Heart left ventricle (tissue), 13 donors: ENCODE measurements at regions not wholly inside any gene's neighbourhood (a gene's known extent, or its start where the extent isn't known, plus 50 kb on each side); places are given as distances from the start of the nearest gene placed in this dataset.

Experiments used
- POLR2A ChIP-seq, 2 donors: fragments of 450-650 bp; IDR thresholded peaks; one replicate each; pipeline ENCODE4 v1.6.1; 2017; ENCODE audit warnings: antibody characterized with exemption in 2 of 2, mild to moderate bottlenecking in 2 of 2, moderate library complexity in 2 of 2
- TF ChIP-seq, protein P1 (sequence below), 12 donors: fragments of 200-600 bp; sonication (generic) in 4 of 12; IDR thresholded peaks; one replicate each; pipeline versions ENCODE4 v1.5.0 to v1.8.0; 2018 to 2022; ENCODE audit warnings: antibody characterized with exemption in 12 of 12, mild to moderate bottlenecking in 5 of 12
- donor health status: ischemic (EF 13 %, LVEDD 7.1; RV severe dilation, severe dysfunction).
- donor health status: DM: no; HTN: yes; CAD: no.
- donor health status: DM: no; HTN: no; CAD: no.
- donor health status: ischemic (EF 25% LVEDD 6.9; RV normal size, moderate dysfunction).
- donor health status: ischemic (EF 25% LVEDD 5.7; RV mildly dilated, moderate dysfunction).
- donor health status: ischemic (EF 35%, LVEDD 5.7; RV mildly dilated, moderate dysfunction).
- donor health status: nonischemic (EF 11% LVEDD 7.7; RV severe dilation, severe dysfunction).
- donor health status: DM: yes; HTN: yes; CAD: no.
- donor health status: PGD.
- donor health status: ischemic (EF 29% LVEDD 5.4; RV normal size, mild dysfunction).
- donor health status: nonischemic (EF 23%, LVEDD 6.1; RV moderate dilation, normal function).

DNA sequence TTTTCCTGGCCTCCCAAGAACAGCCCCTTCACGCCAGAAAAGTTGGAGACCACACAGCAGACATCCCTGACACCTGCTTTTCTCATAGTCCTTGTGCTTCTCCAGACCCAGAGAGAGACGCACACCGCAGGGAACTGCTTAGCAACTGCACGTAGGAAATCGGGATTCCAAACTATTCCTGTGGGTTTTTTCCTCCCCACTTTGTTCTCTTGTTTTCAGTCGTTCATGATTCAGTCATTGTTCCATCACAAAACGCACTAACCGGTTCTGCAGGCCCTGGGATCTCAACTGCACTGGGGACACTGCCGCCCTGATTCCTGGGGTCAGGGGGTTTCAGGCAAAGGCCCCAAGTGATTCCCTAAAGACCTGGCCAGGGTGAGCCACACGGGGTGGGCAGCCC is 588.0 kb upstream of the KLF4 start:
- TF ChIP-seq, protein P1, sequence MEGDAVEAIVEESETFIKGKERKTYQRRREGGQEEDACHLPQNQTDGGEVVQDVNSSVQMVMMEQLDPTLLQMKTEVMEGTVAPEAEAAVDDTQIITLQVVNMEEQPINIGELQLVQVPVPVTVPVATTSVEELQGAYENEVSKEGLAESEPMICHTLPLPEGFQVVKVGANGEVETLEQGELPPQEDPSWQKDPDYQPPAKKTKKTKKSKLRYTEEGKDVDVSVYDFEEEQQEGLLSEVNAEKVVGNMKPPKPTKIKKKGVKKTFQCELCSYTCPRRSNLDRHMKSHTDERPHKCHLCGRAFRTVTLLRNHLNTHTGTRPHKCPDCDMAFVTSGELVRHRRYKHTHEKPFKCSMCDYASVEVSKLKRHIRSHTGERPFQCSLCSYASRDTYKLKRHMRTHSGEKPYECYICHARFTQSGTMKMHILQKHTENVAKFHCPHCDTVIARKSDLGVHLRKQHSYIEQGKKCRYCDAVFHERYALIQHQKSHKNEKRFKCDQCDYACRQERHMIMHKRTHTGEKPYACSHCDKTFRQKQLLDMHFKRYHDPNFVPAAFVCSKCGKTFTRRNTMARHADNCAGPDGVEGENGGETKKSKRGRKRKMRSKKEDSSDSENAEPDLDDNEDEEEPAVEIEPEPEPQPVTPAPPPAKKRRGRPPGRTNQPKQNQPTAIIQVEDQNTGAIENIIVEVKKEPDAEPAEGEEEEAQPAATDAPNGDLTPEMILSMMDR (IDR thresholded peaks at IDR 0.05), result no peak
- no peak for TF ChIP-seq POLR2A (IDR thresholded peaks at IDR 0.05)
